ENCODE measurements at regions not wholly inside any gene's neighbourhood (a gene's known extent, or its start where the extent isn't known, plus 50 kb on each side); places are given as distances from the start of the nearest gene placed in this dataset.

DNA sequence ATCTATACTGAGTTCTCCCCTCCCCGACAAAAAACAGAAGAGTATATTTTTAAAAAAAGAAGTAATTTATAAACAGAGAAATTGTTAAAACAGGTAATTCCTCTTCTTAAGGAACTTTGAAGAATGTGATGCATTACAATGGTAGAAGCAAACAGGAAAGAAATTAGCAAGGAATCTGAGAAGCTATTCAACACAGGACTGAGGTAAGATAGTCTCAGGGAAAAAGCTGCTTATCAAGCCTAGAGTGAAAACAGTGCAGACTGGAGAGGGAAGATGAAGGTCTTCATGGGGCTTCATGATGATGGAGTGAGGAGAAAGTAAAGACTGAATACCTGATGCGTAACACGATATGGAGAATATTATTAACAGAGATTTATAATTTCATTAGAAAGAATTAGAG, 880.0 kb downstream of the SLC16A7 start:
- no peak for TF ChIP-seq CTCF (conservative IDR thresholded peaks at IDR 0.05)

GRCh38 chr12:60487284-60487683, 891.5 kb downstream of the SLC16A7 start:
- no peak for DNase-seq (ENCODE audit: extremely low spot score, unreplicated experiment)
- Mint-ChIP-seq H3K9me3 (no peaks in the 10 kb centered on the region), H3K27ac (no peak overlapping the region), H3K4me1 (ENCODE audit: unreplicated experiment) (no peaks in the 10 kb centered on the region), H3K4me3 (no peak overlapping the region), H3K27me3 (peaks cover 4% of the 10 kb centered on the region), H3K36me3 (no peaks in the 10 kb centered on the region)
- no peak for TF ChIP-seq CTCF (conservative IDR thresholded peaks at IDR 0.05)

More for the DNA sequence above, 880.0 kb downstream of the SLC16A7 start:
- no peak overlapping the region for H3K27ac Mint-ChIP-seq
- no peaks in the 10 kb centered on the region for H3K27me3 Mint-ChIP-seq
- no peaks in the 10 kb centered on the region for H3K36me3 Mint-ChIP-seq
- no peak for DNase-seq (ENCODE audit: extremely low spot score, unreplicated experiment)
- no peaks in the 10 kb centered on the region for H3K4me1 Mint-ChIP-seq (ENCODE audit: unreplicated experiment)
- no peak overlapping the region for H3K4me3 Mint-ChIP-seq
- H3K9me3 Mint-ChIP-seq = no peaks in the 10 kb centered on the region

GRCh38 chr12:60489071-60489470, 893.2 kb downstream of the SLC16A7 start:
- no peak overlapping the region for H3K4me3 Mint-ChIP-seq
- H3K36me3 Mint-ChIP-seq = no peaks in the 10 kb centered on the region
- TF ChIP-seq CTCF (conservative IDR thresholded peaks at IDR 0.05) = no peak
- H3K4me1 Mint-ChIP-seq (ENCODE audit: unreplicated experiment) = no peaks in the 10 kb centered on the region
- DNase-seq (ENCODE audit: extremely low spot score, unreplicated experiment) = no peak
- no peak overlapping the region for H3K27ac Mint-ChIP-seq
- no peaks in the 10 kb centered on the region for H3K9me3 Mint-ChIP-seq
- H3K27me3 Mint-ChIP-seq = peaks cover 4% of the 10 kb centered on the region

- H3K36me3 Mint-ChIP-seq = no peaks in the 10 kb centered on the region
- no peak for DNase-seq (ENCODE audit: extremely low spot score, unreplicated experiment)
- H3K4me1 Mint-ChIP-seq (ENCODE audit: unreplicated experiment) = no peaks in the 10 kb centered on the region
- no peak overlapping the region for H3K27ac Mint-ChIP-seq
- peak; percentile 79 for TF ChIP-seq CTCF (conservative IDR thresholded peaks at IDR 0.05)
- H3K4me3 Mint-ChIP-seq = no peak overlapping the region
- H3K9me3 Mint-ChIP-seq = no peaks in the 10 kb centered on the region
- no peaks in the 10 kb centered on the region for H3K27me3 Mint-ChIP-seq
Observed at GRCh38 chr12:60494244-60494643, 898.4 kb downstream of the SLC16A7 start.

GRCh38 chr12:60498656-60499055, 902.8 kb downstream of the SLC16A7 start:
- H3K27me3 Mint-ChIP-seq = no peaks in the 10 kb centered on the region
- DNase-seq (ENCODE audit: extremely low spot score, unreplicated experiment) = no peak
- no peak overlapping the region for H3K4me3 Mint-ChIP-seq
- no peak for TF ChIP-seq CTCF (conservative IDR thresholded peaks at IDR 0.05)
- H3K36me3 Mint-ChIP-seq = no peaks in the 10 kb centered on the region
- H3K4me1 Mint-ChIP-seq (ENCODE audit: unreplicated experiment) = no peaks in the 10 kb centered on the region
- H3K27ac Mint-ChIP-seq = no peak overlapping the region
- no peaks in the 10 kb centered on the region for H3K9me3 Mint-ChIP-seq

GRCh38 chr12:60501124-60501729, 905.4 kb downstream of the SLC16A7 start:
- DNase-seq (ENCODE audit: extremely low spot score, unreplicated experiment) = no peak
- no peak for TF ChIP-seq CTCF (conservative IDR thresholded peaks at IDR 0.05)
- H3K36me3 Mint-ChIP-seq = no peaks in the 10 kb centered on the region
- H3K27me3 Mint-ChIP-seq = no peaks in the 10 kb centered on the region
- H3K4me3 Mint-ChIP-seq = no peak overlapping the region
- no peak overlapping the region for H3K27ac Mint-ChIP-seq
- H3K4me1 Mint-ChIP-seq (ENCODE audit: unreplicated experiment) = no peaks in the 10 kb centered on the region
- H3K9me3 Mint-ChIP-seq = no peaks in the 10 kb centered on the region
